KOPT-K1 (cell line): ENCODE measurements at regions not wholly inside any gene's neighbourhood (a gene's known extent, or its start where the extent isn't known, plus 50 kb on each side); places are given as distances from the start of the nearest gene placed in this dataset.

Experiments used
- H3K27ac ChIP-seq: fragments of 200-600 bp; sonication (generic); 2 replicates; pipeline ENCODE4 v1.5.1; 2016; ENCODE audit warnings: antibody characterized with exemption, mild to moderate bottlenecking, low read depth, low read length; ENCODE audit not compliant: poor library complexity, severe bottlenecking
- H3K36me3 ChIP-seq: fragments of 200-600 bp; sonication (generic); 2 replicates; pipeline ENCODE4 v1.5.1; 2017; ENCODE audit warnings: antibody characterized with exemption, mild to moderate bottlenecking, low read length, moderate library complexity; ENCODE audit not compliant: insufficient read depth
- H3K9me3 ChIP-seq: fragments of 200-600 bp; sonication (generic); 2 replicates; pipeline ENCODE4 v1.5.1; 2017; ENCODE audit warnings: antibody characterized with exemption, low read length, mild to moderate bottlenecking; ENCODE audit not compliant: insufficient read depth, poor library complexity, severe bottlenecking

DNA sequence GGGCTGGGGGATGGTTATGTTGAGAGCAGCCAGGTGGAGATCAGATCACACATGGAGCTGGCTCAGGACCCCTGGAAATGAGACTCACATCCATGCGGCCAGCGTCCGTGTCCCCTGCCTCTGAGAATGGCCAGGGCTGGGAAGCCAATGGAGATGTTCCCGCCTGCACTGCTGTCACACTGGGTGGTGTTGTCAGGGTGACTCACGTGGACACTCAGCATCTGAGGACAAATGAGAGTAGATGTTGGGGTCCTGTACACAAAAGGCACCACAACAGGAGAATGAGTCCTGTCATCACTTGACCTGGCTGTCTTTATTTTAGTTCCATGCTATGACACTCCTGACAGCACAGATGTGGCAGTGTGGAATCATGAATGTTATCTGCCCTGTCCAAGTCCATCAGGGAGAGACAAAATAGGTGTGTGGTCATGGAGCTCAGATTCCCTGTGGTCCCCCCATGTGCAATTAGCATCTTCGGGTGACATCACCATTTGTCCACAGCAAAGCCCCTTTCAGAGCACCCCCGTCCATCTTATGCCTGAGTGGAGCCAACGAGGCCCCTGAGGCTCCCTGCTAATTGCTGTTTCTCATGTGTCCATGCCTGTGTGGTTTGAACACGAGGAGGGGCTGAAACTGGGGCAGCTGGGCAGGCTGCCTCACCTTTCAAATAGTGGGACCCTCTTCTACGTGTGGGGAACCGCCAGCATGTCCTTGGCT lies 393.5 kb downstream of the AACS start:
- no peaks in the 10 kb centered on the region for H3K36me3 ChIP-seq
- no peak overlapping the region for H3K27ac ChIP-seq
- peaks cover 4% of the 10 kb centered on the region for H3K9me3 ChIP-seq

DNA sequence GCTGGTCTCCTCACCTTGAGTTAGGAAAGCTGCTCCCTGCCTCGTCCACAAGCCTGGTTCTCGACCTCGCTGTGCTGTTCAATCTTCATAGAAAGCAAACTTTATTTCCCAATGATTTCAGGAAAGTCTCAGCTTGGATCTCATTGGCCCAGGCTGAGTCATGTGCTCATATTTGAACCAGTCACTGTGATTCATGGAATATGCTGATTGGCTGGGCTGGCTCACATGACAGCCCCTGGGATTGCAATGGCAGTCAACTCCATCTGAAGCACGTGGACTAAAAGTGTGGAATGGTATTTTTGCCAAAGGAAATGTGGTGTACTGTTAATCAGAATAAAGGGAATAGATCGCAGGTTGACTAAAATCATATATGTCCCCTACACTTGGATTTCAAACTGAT lies 396.6 kb downstream of the AACS start:
- Histone ChIP-seq H3K36me3 (no peaks in the 10 kb centered on the region), H3K27ac (no peak overlapping the region), H3K9me3 (peaks cover 4% of the 10 kb centered on the region)

- Histone ChIP-seq H3K9me3 (peaks cover 4% of the 10 kb centered on the region), H3K36me3 (no peaks in the 10 kb centered on the region), H3K27ac (no peak overlapping the region)
These were observed 398.2 kb downstream of the AACS start for GRCh38 chr12:125463386-125463785.

- H3K27ac ChIP-seq: no peak overlapping the region
- no peaks in the 10 kb centered on the region for H3K9me3 ChIP-seq
- no peaks in the 10 kb centered on the region for H3K36me3 ChIP-seq
These were observed 402.1 kb downstream of the AACS start for GRCh38 chr12:125467363-125467762.

- Histone ChIP-seq H3K27ac (no peak overlapping the region), H3K9me3 (no peaks in the 10 kb centered on the region), H3K36me3 (no peaks in the 10 kb centered on the region)
These were observed 404.4 kb downstream of the AACS start for GRCh38 chr12:125469683-125470082.

- H3K27ac ChIP-seq: no peak overlapping the region
- H3K36me3 ChIP-seq: no peaks in the 10 kb centered on the region
- H3K9me3 ChIP-seq: no peaks in the 10 kb centered on the region
These were observed 405.9 kb downstream of the AACS start for GRCh38 chr12:125470838-125471783.

GRCh38 chr12:125473501-125473900 lies 408.3 kb downstream of the AACS start:
- Histone ChIP-seq H3K36me3 (no peaks in the 10 kb centered on the region), H3K27ac (no peak overlapping the region), H3K9me3 (no peaks in the 10 kb centered on the region)

GRCh38 chr12:125487336-125487735 lies 422.1 kb downstream of the AACS start:
- H3K27ac ChIP-seq: no peak overlapping the region

DNA sequence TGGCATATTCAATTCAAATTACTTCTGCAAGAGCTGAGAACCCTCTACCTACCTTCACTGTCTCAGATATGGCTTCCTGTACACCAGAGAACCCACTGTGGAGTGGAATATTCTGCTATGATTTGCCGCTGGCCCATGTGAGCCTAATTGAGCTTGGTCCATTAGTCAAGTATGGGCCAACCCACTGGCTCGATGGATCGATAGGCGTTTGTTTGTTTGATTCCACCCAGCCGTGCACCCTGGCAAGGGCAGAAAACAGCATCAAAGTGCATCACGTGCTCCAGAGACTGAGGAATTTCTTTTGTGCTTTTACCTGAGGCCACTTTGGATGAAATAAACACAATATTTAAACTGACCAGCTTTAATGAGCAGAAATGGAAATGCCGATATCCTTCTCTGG lies 426.3 kb downstream of the AACS start:
- H3K36me3 ChIP-seq: no peaks in the 10 kb centered on the region
- no peaks in the 10 kb centered on the region for H3K9me3 ChIP-seq
- H3K27ac ChIP-seq: no peak overlapping the region

More at GRCh38 chr12:125487336-125487735, 422.1 kb downstream of the AACS start:
- H3K9me3 ChIP-seq: no peaks in the 10 kb centered on the region
- no peaks in the 10 kb centered on the region for H3K36me3 ChIP-seq

GRCh38 chr12:125492354-125493270 lies 427.4 kb downstream of the AACS start:
- H3K27ac ChIP-seq: no peak overlapping the region
- H3K9me3 ChIP-seq: no peaks in the 10 kb centered on the region
- H3K36me3 ChIP-seq: no peaks in the 10 kb centered on the region

DNA sequence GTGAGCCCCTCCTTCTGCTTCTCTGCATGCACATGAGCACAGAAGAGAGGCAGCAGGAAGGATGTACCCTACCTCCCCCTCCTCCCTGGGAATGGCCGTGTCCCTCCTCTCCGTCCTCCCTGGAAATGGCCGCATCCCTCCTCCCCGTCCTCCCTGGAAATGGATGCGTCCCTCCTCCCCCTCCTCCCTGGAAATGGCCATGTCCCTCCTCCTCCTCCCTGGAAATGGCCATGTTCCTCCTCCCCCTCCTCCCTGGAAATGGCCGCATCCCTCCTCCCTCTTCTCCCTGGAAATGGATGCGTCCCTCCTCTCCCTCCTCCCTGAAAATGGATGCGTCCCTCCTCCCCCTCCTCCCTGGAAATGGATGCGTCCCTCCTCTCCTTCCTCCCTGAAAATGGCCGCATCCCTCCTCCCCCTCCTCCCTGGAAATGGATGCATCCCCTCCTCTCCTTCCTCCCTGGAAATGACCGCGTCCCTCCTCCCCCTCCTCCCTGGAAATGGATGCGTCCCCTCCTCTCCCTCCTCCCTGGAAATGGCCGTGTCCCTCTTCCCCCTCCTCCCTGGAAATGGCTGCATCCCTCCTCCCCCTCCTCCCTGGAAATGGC lies 428.6 kb downstream of the AACS start:
- Histone ChIP-seq H3K27ac (no peak overlapping the region), H3K36me3 (no peaks in the 10 kb centered on the region), H3K9me3 (no peaks in the 10 kb centered on the region)

GRCh38 chr12:125503128-125503527 lies 437.9 kb downstream of the AACS start:
- H3K36me3 ChIP-seq: no peaks in the 10 kb centered on the region
- H3K27ac ChIP-seq: no peak overlapping the region
- H3K9me3 ChIP-seq: no peaks in the 10 kb centered on the region

- Histone ChIP-seq H3K9me3 (no peaks in the 10 kb centered on the region), H3K36me3 (no peaks in the 10 kb centered on the region), H3K27ac (no peak overlapping the region)
These were observed 444.0 kb downstream of the AACS start for GRCh38 chr12:125509195-125509594.

DNA sequence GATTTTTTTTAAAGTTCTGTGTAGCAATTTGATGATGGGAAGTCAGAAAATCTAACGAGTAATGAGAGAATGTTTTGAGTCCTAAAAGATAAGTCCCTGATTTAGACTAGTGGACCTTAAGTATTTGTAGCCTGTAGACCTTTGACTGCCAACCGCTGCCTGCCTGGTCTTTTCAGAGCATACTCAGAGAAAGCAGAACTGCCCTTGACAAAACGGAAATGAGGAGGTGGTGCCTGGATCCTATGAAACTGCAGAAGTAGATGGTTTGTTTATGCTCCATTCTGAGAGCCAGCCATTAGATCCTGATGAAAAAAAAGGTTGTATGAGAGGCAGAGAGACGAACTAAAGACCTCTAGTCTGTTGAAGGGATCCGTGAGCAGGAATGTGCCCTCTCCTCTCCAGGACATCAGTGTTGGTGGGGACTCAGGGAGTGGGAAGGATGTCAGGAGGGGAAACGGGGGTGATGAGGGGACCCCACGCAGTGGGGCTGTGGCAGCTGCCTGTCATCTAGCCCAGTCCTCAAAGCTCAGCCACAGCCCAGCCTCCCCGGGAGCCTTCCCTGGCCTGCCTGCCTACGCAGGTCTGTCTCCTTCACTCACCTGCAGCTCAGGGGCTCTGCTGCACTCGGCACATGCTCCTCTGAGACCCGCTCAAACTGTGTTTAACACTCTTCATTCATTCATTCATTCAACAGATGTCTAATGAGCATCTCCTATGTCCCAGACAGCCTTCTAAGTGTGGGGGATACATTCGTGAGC lies 447.5 kb downstream of the AACS start:
- Histone ChIP-seq H3K36me3 (no peaks in the 10 kb centered on the region), H3K9me3 (no peaks in the 10 kb centered on the region), H3K27ac (no peak overlapping the region)
